Activated T-helper 2 cell treated with anti-CD3 and anti-CD28 coated beads, Interferon-gamma antibody, Interleukin-2, Interleukin-4, amounts not matched to agents 10 μg/mL and 5 μg/mL and 100 μg/mL, durations not matched to agents 14 hours and 24 hours and 36 hours (primary cell): ENCODE measurements at regions not wholly inside any gene's neighbourhood (a gene's known extent, or its start where the extent isn't known, plus 50 kb on each side); places are given as distances from the start of the nearest gene placed in this dataset.

ENCODE experiments used
- DNase-seq: peaks from one replicate; pipeline ENCODE4 v3.0.0; 2021; ENCODE audit warnings: low spot score
- H3K27ac Mint-ChIP-seq: one replicate; pipeline ENCODE4 v1.8.0; 2021; ENCODE audit warnings: mixed read lengths
- H3K27me3 Mint-ChIP-seq: one replicate; pipeline ENCODE4 v1.8.0; 2021; ENCODE audit warnings: low read depth, mixed read lengths
- H3K36me3 Mint-ChIP-seq: one replicate; pipeline ENCODE4 v1.8.0; 2021; ENCODE audit warnings: low read depth, mixed read lengths
- H3K4me1 Mint-ChIP-seq: one replicate; pipeline ENCODE4 v1.8.0; 2021; ENCODE audit warnings: low read depth, mixed read lengths
- H3K4me3 Mint-ChIP-seq: one replicate; pipeline ENCODE4 v1.8.0; 2021; ENCODE audit warnings: low read depth, mild to moderate bottlenecking, moderate library complexity, mixed read lengths
- H3K9me3 Mint-ChIP-seq: one replicate; pipeline ENCODE4 v1.8.0; 2021; ENCODE audit warnings: mixed read lengths
- intact Hi-C: fragments of 100-400 bp; cut with micrococcal nuclease; formaldehyde crosslinking; loops from one replicate; pipeline ENCODE4 v1.15.1; 2023

GRCh38 chrX:26649534-26649933 is 433.6 kb downstream of the MAGEB5 start:
- Mint-ChIP-seq H3K27ac (no peak overlapping the region), H3K4me1 (no peaks in the 10 kb centered on the region), H3K27me3 (no peaks in the 10 kb centered on the region), H3K36me3 (no peaks in the 10 kb centered on the region), H3K4me3 (no peak overlapping the region), H3K9me3 (no peaks in the 10 kb centered on the region)
- intact Hi-C loops = no loop called here
- no peak for DNase-seq

GRCh38 chrX:26631385-26631784 is 415.4 kb downstream of the MAGEB5 start:
- H3K4me1 Mint-ChIP-seq = no peaks in the 10 kb centered on the region

GRCh38 chrX:26613956-26614355 is 398.0 kb downstream of the MAGEB5 start:
- H3K4me1 Mint-ChIP-seq = no peaks in the 10 kb centered on the region
- peaks cover 4% of the 10 kb centered on the region for H3K9me3 Mint-ChIP-seq
- intact Hi-C loops = no loop called here
- no peaks in the 10 kb centered on the region for H3K27me3 Mint-ChIP-seq
- H3K4me3 Mint-ChIP-seq = no peak overlapping the region
- no peak overlapping the region for H3K27ac Mint-ChIP-seq
- H3K36me3 Mint-ChIP-seq = no peaks in the 10 kb centered on the region
- DNase-seq = no peak

More at GRCh38 chrX:26631385-26631784, 415.4 kb downstream of the MAGEB5 start:
- no peak for DNase-seq
- intact Hi-C loops = no loop called here
- Mint-ChIP-seq H3K9me3 (no peaks in the 10 kb centered on the region), H3K27me3 (no peaks in the 10 kb centered on the region), H3K36me3 (no peaks in the 10 kb centered on the region), H3K4me3 (no peak overlapping the region), H3K27ac (no peak overlapping the region)

- no peak overlapping the region for H3K27ac Mint-ChIP-seq
- no peaks in the 10 kb centered on the region for H3K36me3 Mint-ChIP-seq
- DNase-seq = no peak
- H3K4me3 Mint-ChIP-seq = no peak overlapping the region
- intact Hi-C loops = no loop called here
- H3K27me3 Mint-ChIP-seq = no peaks in the 10 kb centered on the region
- H3K9me3 Mint-ChIP-seq = no peaks in the 10 kb centered on the region
- no peaks in the 10 kb centered on the region for H3K4me1 Mint-ChIP-seq
Measured at GRCh38 chrX:26606971-26607370, 391.0 kb downstream of the MAGEB5 start.

DNA sequence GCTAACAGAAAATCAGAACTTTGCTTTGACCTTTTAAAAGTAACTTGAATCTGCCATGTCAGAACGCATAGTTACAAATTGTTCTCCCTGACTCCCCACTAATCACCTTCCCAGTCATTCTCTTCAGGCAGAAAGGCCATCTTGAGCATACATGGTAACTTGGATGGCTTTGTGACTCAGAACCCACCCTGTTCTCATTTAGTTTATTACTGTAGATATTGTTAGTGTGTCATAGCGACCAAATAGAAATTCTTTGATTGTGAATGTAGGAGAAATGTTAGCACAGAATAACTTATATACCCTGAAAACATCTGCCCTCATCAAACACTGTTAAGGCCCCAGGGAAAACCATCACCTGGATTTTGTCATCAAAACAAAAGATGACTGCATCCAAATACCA is 382.0 kb downstream of the MAGEB5 start:
- no peak overlapping the region for H3K4me3 Mint-ChIP-seq
- no peak overlapping the region for H3K27ac Mint-ChIP-seq
- H3K9me3 Mint-ChIP-seq = no peaks in the 10 kb centered on the region
- H3K36me3 Mint-ChIP-seq = no peaks in the 10 kb centered on the region
- DNase-seq = no peak
- H3K4me1 Mint-ChIP-seq = no peaks in the 10 kb centered on the region
- no peaks in the 10 kb centered on the region for H3K27me3 Mint-ChIP-seq
- intact Hi-C loops = no loop called here

DNA sequence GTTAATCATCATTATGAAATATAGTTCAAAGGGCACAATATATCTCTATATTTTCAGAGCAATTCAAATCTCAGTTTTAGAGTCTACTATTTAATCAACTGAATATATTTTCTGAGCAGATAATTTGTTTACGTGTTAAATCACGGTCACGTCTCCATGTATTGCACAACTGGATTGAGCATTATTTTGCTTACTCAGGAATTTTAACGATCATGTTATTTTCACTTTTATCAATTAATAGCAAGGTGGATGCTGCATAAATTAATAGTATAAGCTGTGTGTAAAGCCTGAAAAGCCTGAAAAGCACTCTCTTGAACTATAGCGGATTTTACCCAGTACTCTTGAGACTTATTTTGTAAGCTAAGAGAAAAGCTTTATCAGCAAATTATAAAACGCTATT is 374.9 kb downstream of the MAGEB5 start:
- DNase-seq = no peak
- H3K36me3 Mint-ChIP-seq = no peaks in the 10 kb centered on the region
- H3K9me3 Mint-ChIP-seq = no peaks in the 10 kb centered on the region
- H3K27me3 Mint-ChIP-seq = no peaks in the 10 kb centered on the region
- H3K27ac Mint-ChIP-seq = no peak overlapping the region
- H3K4me1 Mint-ChIP-seq = no peaks in the 10 kb centered on the region
- H3K4me3 Mint-ChIP-seq = no peak overlapping the region
- intact Hi-C loops = no loop called here

GRCh38 chrX:26586570-26586969 is 370.6 kb downstream of the MAGEB5 start:
- H3K4me1 Mint-ChIP-seq = no peaks in the 10 kb centered on the region
- H3K9me3 Mint-ChIP-seq = peaks cover 4% of the 10 kb centered on the region
- H3K27ac Mint-ChIP-seq = no peak overlapping the region
- intact Hi-C loops = no loop called here
- no peak overlapping the region for H3K4me3 Mint-ChIP-seq
- no peaks in the 10 kb centered on the region for H3K27me3 Mint-ChIP-seq
- no peaks in the 10 kb centered on the region for H3K36me3 Mint-ChIP-seq
- DNase-seq = no peak

DNA sequence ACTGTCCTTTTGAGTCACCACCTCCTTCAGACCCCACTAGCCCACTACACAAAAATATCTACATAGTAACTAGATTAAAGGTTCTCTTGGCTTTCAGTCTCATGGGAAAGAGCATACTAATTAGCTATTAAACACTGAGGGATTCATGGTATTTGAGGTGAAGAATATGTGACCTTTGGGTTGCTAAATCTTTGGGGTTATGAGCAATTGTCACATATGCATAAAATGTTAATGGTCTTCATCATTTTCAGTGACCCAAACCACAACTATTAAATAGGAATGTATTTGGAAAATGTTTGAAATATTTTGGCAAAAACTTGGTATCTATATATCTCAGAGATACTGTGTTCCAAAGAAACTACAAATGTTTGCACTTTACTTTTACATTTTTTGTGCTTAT is 365.1 kb downstream of the MAGEB5 start:
- Mint-ChIP-seq H3K27me3 (no peaks in the 10 kb centered on the region), H3K4me1 (no peaks in the 10 kb centered on the region), H3K36me3 (no peaks in the 10 kb centered on the region), H3K27ac (no peak overlapping the region), H3K9me3 (peaks cover 6% of the 10 kb centered on the region), H3K4me3 (no peak overlapping the region)
- intact Hi-C loops = no loop called here
- DNase-seq = no peak

DNA sequence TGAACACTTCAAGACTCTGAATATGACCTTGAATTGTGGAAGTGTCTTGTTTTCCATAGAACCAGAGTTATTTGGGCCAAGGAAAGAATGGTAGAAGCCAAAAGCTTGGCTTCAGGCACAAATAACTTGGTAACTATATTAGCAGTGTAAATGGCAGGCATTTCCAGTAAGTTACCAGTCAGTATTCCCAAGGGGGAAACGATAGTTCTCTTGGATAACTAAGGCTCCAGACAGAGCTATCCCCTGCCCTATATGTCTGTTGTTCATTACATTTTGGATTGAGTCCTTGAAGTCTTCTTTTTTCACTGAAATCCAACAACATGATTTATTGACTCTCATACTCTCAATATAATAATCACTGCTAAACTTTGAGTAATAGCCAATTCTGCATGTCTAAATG is 364.1 kb downstream of the MAGEB5 start:
- Mint-ChIP-seq H3K36me3 (no peaks in the 10 kb centered on the region), H3K27ac (no peak overlapping the region), H3K4me1 (no peaks in the 10 kb centered on the region), H3K27me3 (no peaks in the 10 kb centered on the region), H3K9me3 (peaks cover 7% of the 10 kb centered on the region), H3K4me3 (no peak overlapping the region)
- DNase-seq = no peak
- intact Hi-C loops = no loop called here

DNA sequence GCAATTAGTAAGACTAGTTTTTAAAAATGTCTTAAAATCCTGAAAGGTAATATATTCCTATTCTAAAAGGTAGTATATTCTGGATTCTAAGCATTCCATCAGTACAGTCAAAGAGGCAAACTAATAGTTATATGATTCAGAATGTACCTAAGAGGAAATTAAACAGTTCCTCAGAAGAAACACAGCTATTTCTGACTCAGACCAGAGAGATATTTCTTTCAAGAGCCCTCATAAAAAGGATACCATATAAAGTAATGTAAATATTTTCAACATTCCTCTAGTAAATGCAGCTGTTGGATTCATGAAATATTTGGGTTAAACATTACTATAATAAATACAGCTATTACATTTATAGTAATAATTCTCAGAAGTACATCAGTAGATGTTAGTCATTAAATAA is 358.3 kb downstream of the MAGEB5 start:
- H3K9me3 Mint-ChIP-seq = peaks cover 3% of the 10 kb centered on the region
- intact Hi-C loops = no loop called here
- no peak overlapping the region for H3K27ac Mint-ChIP-seq
- no peaks in the 10 kb centered on the region for H3K27me3 Mint-ChIP-seq
- DNase-seq = no peak
- H3K36me3 Mint-ChIP-seq = no peaks in the 10 kb centered on the region
- H3K4me3 Mint-ChIP-seq = no peak overlapping the region
- no peaks in the 10 kb centered on the region for H3K4me1 Mint-ChIP-seq

GRCh38 chrX:26562156-26562555 is 346.2 kb downstream of the MAGEB5 start:
- H3K9me3 Mint-ChIP-seq = no peaks in the 10 kb centered on the region
- H3K4me3 Mint-ChIP-seq = no peak overlapping the region
- DNase-seq = no peak
- H3K36me3 Mint-ChIP-seq = no peaks in the 10 kb centered on the region
- H3K27ac Mint-ChIP-seq = no peak overlapping the region
- H3K4me1 Mint-ChIP-seq = no peaks in the 10 kb centered on the region
- no peaks in the 10 kb centered on the region for H3K27me3 Mint-ChIP-seq
- intact Hi-C loops = no loop called here

GRCh38 chrX:26559855-26560254 is 343.9 kb downstream of the MAGEB5 start:
- Mint-ChIP-seq H3K27me3 (no peaks in the 10 kb centered on the region), H3K4me3 (no peak overlapping the region), H3K27ac (no peak overlapping the region), H3K9me3 (no peaks in the 10 kb centered on the region), H3K36me3 (no peaks in the 10 kb centered on the region), H3K4me1 (no peaks in the 10 kb centered on the region)
- intact Hi-C loops = no loop called here
- DNase-seq = no peak

DNA sequence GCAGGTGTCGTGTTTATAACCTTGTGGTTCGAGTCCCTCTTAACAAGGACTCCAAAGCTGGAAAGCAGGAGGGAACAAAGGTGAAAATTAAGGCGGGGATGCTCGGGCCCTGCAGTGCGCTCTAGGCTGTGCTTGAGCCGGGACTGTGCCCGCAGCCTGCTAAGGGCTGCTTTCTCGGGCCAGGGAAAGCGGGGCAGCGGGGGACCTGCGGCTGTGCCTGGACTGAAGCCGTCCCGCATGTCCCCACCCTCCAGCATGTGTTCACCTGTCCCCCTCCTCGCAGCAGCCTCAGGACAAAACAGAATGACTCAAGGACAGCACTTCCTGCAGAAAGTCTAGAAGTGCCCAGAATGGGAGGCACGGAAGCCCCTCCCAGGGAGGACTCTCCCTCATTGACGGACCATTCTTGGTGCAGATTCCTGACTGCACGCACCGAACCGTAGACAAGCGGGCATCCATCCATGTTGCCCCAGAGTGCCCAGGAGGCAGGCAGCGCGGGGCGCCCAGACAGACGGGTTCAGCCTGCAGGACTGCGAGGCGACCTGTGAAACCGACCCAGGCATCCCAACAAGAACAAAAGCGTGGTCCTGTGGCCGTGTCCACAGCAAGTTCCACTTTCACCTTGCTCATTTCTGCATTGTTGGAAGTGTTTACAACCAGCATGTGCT is 342.9 kb downstream of the MAGEB5 start:
- Mint-ChIP-seq H3K4me1 (no peaks in the 10 kb centered on the region), H3K4me3 (no peak overlapping the region), H3K36me3 (no peaks in the 10 kb centered on the region), H3K27me3 (no peaks in the 10 kb centered on the region), H3K9me3 (no peaks in the 10 kb centered on the region), H3K27ac (no peak overlapping the region)
- intact Hi-C loops = no loop called here
- no peak for DNase-seq
